ENCODE measurements at regions not wholly inside any gene's neighbourhood (a gene's known extent, or its start where the extent isn't known, plus 50 kb on each side); places are given as distances from the start of the nearest gene placed in this dataset.

- Histone ChIP-seq H3K4me3 (no peak overlapping the region), H3K36me3 (no peaks in the 10 kb centered on the region), H3K27me3 (replicated peaks) (no peaks in the 10 kb centered on the region), H3K27ac (no peak overlapping the region), H3K9me3 (replicated peaks) (no peaks in the 10 kb centered on the region), H3K4me1 (replicated peaks) (no peaks in the 10 kb centered on the region)
- no peak for DNase-seq (ENCODE audit: low read depth in 1 of 2, low spot score in 2 of 2)
These were observed 1635.2 kb downstream of the SUCLG1 start for GRCh38 chr2:82823892-82824291.

- H3K27me3 ChIP-seq (replicated peaks), result no peaks in the 10 kb centered on the region
- H3K27ac ChIP-seq, result no peak overlapping the region
- no peak overlapping the region for H3K4me3 ChIP-seq
- DNase-seq (ENCODE audit: low read depth in 1 of 2, low spot score in 2 of 2), result no peak
- H3K4me1 ChIP-seq (replicated peaks), result no peaks in the 10 kb centered on the region
- no peaks in the 10 kb centered on the region for H3K36me3 ChIP-seq
- H3K9me3 ChIP-seq (replicated peaks), result no peaks in the 10 kb centered on the region
These were observed 1639.1 kb downstream of the SUCLG1 start for GRCh38 chr2:82819951-82820350.

GRCh38 chr2:82814146-82814545 lies 1644.9 kb downstream of the SUCLG1 start:
- H3K4me1 ChIP-seq (replicated peaks), result no peaks in the 10 kb centered on the region

GRCh38 chr2:82811946-82812345 lies 1647.1 kb downstream of the SUCLG1 start:
- no peaks in the 10 kb centered on the region for H3K9me3 ChIP-seq (replicated peaks)
- H3K36me3 ChIP-seq, result no peaks in the 10 kb centered on the region
- H3K4me3 ChIP-seq, result no peak overlapping the region
- H3K27ac ChIP-seq, result no peak overlapping the region
- no peaks in the 10 kb centered on the region for H3K4me1 ChIP-seq (replicated peaks)
- H3K27me3 ChIP-seq (replicated peaks), result no peaks in the 10 kb centered on the region
- DNase-seq (ENCODE audit: low read depth in 1 of 2, low spot score in 2 of 2), result no peak

More at GRCh38 chr2:82814146-82814545, 1644.9 kb downstream of the SUCLG1 start:
- H3K9me3 ChIP-seq (replicated peaks), result no peaks in the 10 kb centered on the region
- no peak overlapping the region for H3K27ac ChIP-seq
- no peak for DNase-seq (ENCODE audit: low read depth in 1 of 2, low spot score in 2 of 2)
- H3K4me3 ChIP-seq, result no peak overlapping the region
- no peaks in the 10 kb centered on the region for H3K27me3 ChIP-seq (replicated peaks)
- H3K36me3 ChIP-seq, result no peaks in the 10 kb centered on the region

- no peak for DNase-seq (ENCODE audit: low read depth in 1 of 2, low spot score in 2 of 2)
These were observed 1655.8 kb downstream of the SUCLG1 start for GRCh38 chr2:82803307-82803706.

GRCh38 chr2:82797469-82797868 lies 1661.6 kb downstream of the SUCLG1 start:
- peaks cover 13% of the 10 kb centered on the region for H3K4me1 ChIP-seq (replicated peaks)
- no peak overlapping the region for H3K4me3 ChIP-seq

More at GRCh38 chr2:82803307-82803706, 1655.8 kb downstream of the SUCLG1 start:
- no peak overlapping the region for H3K4me3 ChIP-seq
- no peak overlapping the region for H3K27ac ChIP-seq
- H3K27me3 ChIP-seq (replicated peaks), result no peaks in the 10 kb centered on the region
- H3K9me3 ChIP-seq (replicated peaks), result 0 out of 2 replicates have a peak, but pooled peaks cover 7% of the 10 kb centered on the region
- no peaks in the 10 kb centered on the region for H3K36me3 ChIP-seq
- no peaks in the 10 kb centered on the region for H3K4me1 ChIP-seq (replicated peaks)

GRCh38 chr2:82796132-82796531 lies 1662.9 kb downstream of the SUCLG1 start:
- H3K4me1 ChIP-seq (replicated peaks), result peaks cover 14% of the 10 kb centered on the region
- peak overlapping the region; percentile 72 for H3K27ac ChIP-seq
- no peaks in the 10 kb centered on the region for H3K9me3 ChIP-seq (replicated peaks)
- no peak overlapping the region for H3K4me3 ChIP-seq
- H3K27me3 ChIP-seq (replicated peaks), result no peaks in the 10 kb centered on the region
- DNase-seq (ENCODE audit: low read depth in 1 of 2, low spot score in 2 of 2), result no peak
- no peaks in the 10 kb centered on the region for H3K36me3 ChIP-seq

More at GRCh38 chr2:82797469-82797868, 1661.6 kb downstream of the SUCLG1 start:
- no peak for DNase-seq (ENCODE audit: low read depth in 1 of 2, low spot score in 2 of 2)
- no peaks in the 10 kb centered on the region for H3K36me3 ChIP-seq
- H3K27ac ChIP-seq, result no peak overlapping the region
- H3K9me3 ChIP-seq (replicated peaks), result no peaks in the 10 kb centered on the region
- no peaks in the 10 kb centered on the region for H3K27me3 ChIP-seq (replicated peaks)

GRCh38 chr2:82795446-82795845 lies 1663.6 kb downstream of the SUCLG1 start:
- peak; percentile 56 to 69 for DNase-seq (ENCODE audit: low read depth in 1 of 2, low spot score in 2 of 2)
- Histone ChIP-seq H3K4me3 (no peak overlapping the region), H3K27ac (peak overlapping the region; percentile 72), H3K9me3 (replicated peaks) (no peaks in the 10 kb centered on the region), H3K27me3 (replicated peaks) (no peaks in the 10 kb centered on the region), H3K4me1 (replicated peaks) (peaks cover 21% of the 10 kb centered on the region), H3K36me3 (no peaks in the 10 kb centered on the region)

- Histone ChIP-seq H3K36me3 (no peaks in the 10 kb centered on the region), H3K4me1 (replicated peaks) (peaks cover 34% of the 10 kb centered on the region), H3K27me3 (replicated peaks) (no peaks in the 10 kb centered on the region), H3K27ac (no peak overlapping the region), H3K9me3 (replicated peaks) (no peaks in the 10 kb centered on the region), H3K4me3 (no peak overlapping the region)
- DNase-seq (ENCODE audit: low read depth in 1 of 2, low spot score in 2 of 2), result no peak
These were observed 1665.2 kb downstream of the SUCLG1 start for GRCh38 chr2:82793711-82794435.

- Histone ChIP-seq H3K27ac (no peak overlapping the region), H3K4me1 (replicated peaks) (peaks cover 34% of the 10 kb centered on the region), H3K36me3 (no peaks in the 10 kb centered on the region), H3K9me3 (replicated peaks) (no peaks in the 10 kb centered on the region), H3K27me3 (replicated peaks) (no peaks in the 10 kb centered on the region), H3K4me3 (no peak overlapping the region)
- no peak for DNase-seq (ENCODE audit: low read depth in 1 of 2, low spot score in 2 of 2)
These were observed 1666.8 kb downstream of the SUCLG1 start for GRCh38 chr2:82792316-82792715.

- Histone ChIP-seq H3K4me1 (replicated peaks) (peaks cover 25% of the 10 kb centered on the region), H3K9me3 (replicated peaks) (no peaks in the 10 kb centered on the region), H3K27ac (peak overlapping the region; percentile 61), H3K36me3 (no peaks in the 10 kb centered on the region), H3K4me3 (0 out of 2 replicates have a peak overlapping the region, but pooled peaks have one; percentile 3), H3K27me3 (replicated peaks) (no peaks in the 10 kb centered on the region)
- DNase-seq (ENCODE audit: low read depth in 1 of 2, low spot score in 2 of 2), result peak; percentile 80 to 81
These were observed 1668.7 kb downstream of the SUCLG1 start for GRCh38 chr2:82790206-82791021.

- Histone ChIP-seq H3K36me3 (no peaks in the 10 kb centered on the region), H3K9me3 (replicated peaks) (no peaks in the 10 kb centered on the region), H3K27ac (peak overlapping the region; percentile 61), H3K4me3 (no peak overlapping the region), H3K27me3 (replicated peaks) (no peaks in the 10 kb centered on the region), H3K4me1 (replicated peaks) (peaks cover 22% of the 10 kb centered on the region)
- DNase-seq (ENCODE audit: low read depth in 1 of 2, low spot score in 2 of 2), result no peak
These were observed 1669.3 kb downstream of the SUCLG1 start for GRCh38 chr2:82789851-82790205.

GRCh38 chr2:82781176-82781915 lies 1677.7 kb downstream of the SUCLG1 start:
- no peaks in the 10 kb centered on the region for H3K27me3 ChIP-seq (replicated peaks)
- H3K27ac ChIP-seq, result no peak overlapping the region
- no peak overlapping the region for H3K4me3 ChIP-seq
- no peaks in the 10 kb centered on the region for H3K4me1 ChIP-seq (replicated peaks)
- H3K36me3 ChIP-seq, result no peaks in the 10 kb centered on the region
- no peak for DNase-seq (ENCODE audit: low read depth in 1 of 2, low spot score in 2 of 2)
- no peaks in the 10 kb centered on the region for H3K9me3 ChIP-seq (replicated peaks)

- Histone ChIP-seq H3K4me1 (replicated peaks) (no peaks in the 10 kb centered on the region), H3K4me3 (no peak overlapping the region), H3K27me3 (replicated peaks) (no peaks in the 10 kb centered on the region), H3K9me3 (replicated peaks) (no peaks in the 10 kb centered on the region), H3K27ac (no peak overlapping the region), H3K36me3 (no peaks in the 10 kb centered on the region)
- DNase-seq (ENCODE audit: low read depth in 1 of 2, low spot score in 2 of 2), result no peak
These were observed 1679.0 kb downstream of the SUCLG1 start for GRCh38 chr2:82780050-82780449.
